ENCODE measurements at regions not wholly inside any gene's neighbourhood (a gene's known extent, or its start where the extent isn't known, plus 50 kb on each side); places are given as distances from the start of the nearest gene placed in this dataset.

- Histone ChIP-seq H3K27me3 (replicated peaks in 2 of 5; ENCODE audit: control insufficient read depth in 4 of 5, insufficient read depth in 5 of 5, low read length in 4 of 5) (no peaks in the 10 kb centered on the region), H3K36me3 (ENCODE audit: control insufficient read depth in 4 of 4, insufficient read depth in 4 of 4, low read length in 3 of 4) (no peaks in the 10 kb centered on the region), H3K9me3 (ENCODE audit: control extremely low read depth in 1 of 5, control insufficient read depth in 4 of 5, insufficient read depth in 2 of 5, low read depth in 1 of 5, low read length in 4 of 5) (no peaks in the 10 kb centered on the region), H3K4me1 (ENCODE audit: control extremely low read depth in 1 of 4, control insufficient read depth in 4 of 4, insufficient read depth in 4 of 4, low read length in 3 of 4) (no peaks in the 10 kb centered on the region), H3K4me3 (ENCODE audit: control insufficient read depth in 1 of 7, extremely low read depth in 1 of 7, insufficient read depth in 4 of 7, low read depth in 2 of 7, low read length in 6 of 7) (no peak overlapping the region), H3K27ac (ENCODE audit: insufficient read depth in 1 of 2, low read depth in 1 of 2, low read length in 2 of 2, poor library complexity in 1 of 2, severe bottlenecking in 2 of 2) (no peak overlapping the region)
- 100% methylated on average over 2 of the region's 2 CpGs for WGBS (ENCODE audit: insufficient coverage)
- DNase-seq: no peak
- POLR2A ChIA-PET: no interaction called here
- CTCF ChIA-PET: interaction anchor here (0.6 kb wide), 1 partner anchor 405 kb away, joined by 3 read pairs; no protein-coding TSS in a partner anchor
Measured at GRCh38 chr18:44246001-44246400, 434.7 kb upstream of the SETBP1 start.

GRCh38 chr18:44258086-44258485, 422.6 kb upstream of the SETBP1 start:
- DNase-seq: no peak
- POLR2A ChIA-PET: no interaction called here
- no peak overlapping the region for H3K4me3 ChIP-seq (ENCODE audit: control insufficient read depth in 1 of 7, extremely low read depth in 1 of 7, insufficient read depth in 4 of 7, low read depth in 2 of 7, low read length in 6 of 7)
- no peaks in the 10 kb centered on the region for H3K36me3 ChIP-seq (ENCODE audit: control insufficient read depth in 4 of 4, insufficient read depth in 4 of 4, low read length in 3 of 4)
- H3K27me3 ChIP-seq (replicated peaks in 2 of 5; ENCODE audit: control insufficient read depth in 4 of 5, insufficient read depth in 5 of 5, low read length in 4 of 5): no peaks in the 10 kb centered on the region
- no peaks in the 10 kb centered on the region for H3K4me1 ChIP-seq (ENCODE audit: control extremely low read depth in 1 of 4, control insufficient read depth in 4 of 4, insufficient read depth in 4 of 4, low read length in 3 of 4)
- peaks cover 0 to 8% (median 4%) of the 10 kb centered on the region in 5 experiments for H3K9me3 ChIP-seq (ENCODE audit: control extremely low read depth in 1 of 5, control insufficient read depth in 4 of 5, insufficient read depth in 2 of 5, low read depth in 1 of 5, low read length in 4 of 5)
- CTCF ChIA-PET: no interaction called here
- no peak overlapping the region for H3K27ac ChIP-seq (ENCODE audit: insufficient read depth in 1 of 2, low read depth in 1 of 2, low read length in 2 of 2, poor library complexity in 1 of 2, severe bottlenecking in 2 of 2)

GRCh38 chr18:44258576-44258975, 422.1 kb upstream of the SETBP1 start:
- DNase-seq: no peak
- Histone ChIP-seq H3K27ac (ENCODE audit: insufficient read depth in 1 of 2, low read depth in 1 of 2, low read length in 2 of 2, poor library complexity in 1 of 2, severe bottlenecking in 2 of 2) (no peak overlapping the region), H3K4me1 (ENCODE audit: control extremely low read depth in 1 of 4, control insufficient read depth in 4 of 4, insufficient read depth in 4 of 4, low read length in 3 of 4) (no peaks in the 10 kb centered on the region), H3K36me3 (ENCODE audit: control insufficient read depth in 4 of 4, insufficient read depth in 4 of 4, low read length in 3 of 4) (no peaks in the 10 kb centered on the region), H3K27me3 (replicated peaks in 2 of 5; ENCODE audit: control insufficient read depth in 4 of 5, insufficient read depth in 5 of 5, low read length in 4 of 5) (no peaks in the 10 kb centered on the region), H3K4me3 (ENCODE audit: control insufficient read depth in 1 of 7, extremely low read depth in 1 of 7, insufficient read depth in 4 of 7, low read depth in 2 of 7, low read length in 6 of 7) (no peak overlapping the region), H3K9me3 (ENCODE audit: control extremely low read depth in 1 of 5, control insufficient read depth in 4 of 5, insufficient read depth in 2 of 5, low read depth in 1 of 5, low read length in 4 of 5) (peaks cover 1 to 12% (median 5%) of the 10 kb centered on the region in 5 experiments)
- ChIA-PET POLR2A (no interaction called here), CTCF (no interaction called here)

GRCh38 chr18:44259610-44260009, 421.1 kb upstream of the SETBP1 start:
- Histone ChIP-seq H3K27ac (ENCODE audit: insufficient read depth in 1 of 2, low read depth in 1 of 2, low read length in 2 of 2, poor library complexity in 1 of 2, severe bottlenecking in 2 of 2) (no peak overlapping the region), H3K4me3 (ENCODE audit: control insufficient read depth in 1 of 7, extremely low read depth in 1 of 7, insufficient read depth in 4 of 7, low read depth in 2 of 7, low read length in 6 of 7) (no peak overlapping the region), H3K9me3 (ENCODE audit: control extremely low read depth in 1 of 5, control insufficient read depth in 4 of 5, insufficient read depth in 2 of 5, low read depth in 1 of 5, low read length in 4 of 5) (peaks cover 1 to 12% (median 5%) of the 10 kb centered on the region in 5 experiments), H3K27me3 (replicated peaks in 2 of 5; ENCODE audit: control insufficient read depth in 4 of 5, insufficient read depth in 5 of 5, low read length in 4 of 5) (no peaks in the 10 kb centered on the region), H3K36me3 (ENCODE audit: control insufficient read depth in 4 of 4, insufficient read depth in 4 of 4, low read length in 3 of 4) (no peaks in the 10 kb centered on the region), H3K4me1 (ENCODE audit: control extremely low read depth in 1 of 4, control insufficient read depth in 4 of 4, insufficient read depth in 4 of 4, low read length in 3 of 4) (no peaks in the 10 kb centered on the region)
- POLR2A ChIA-PET: no interaction called here
- WGBS (ENCODE audit: insufficient coverage): 100% methylated on average over 1 of the region's 3 CpGs
- CTCF ChIA-PET: no interaction called here
- DNase-seq: no peak

GRCh38 chr18:44265437-44265836, 415.3 kb upstream of the SETBP1 start:
- POLR2A ChIA-PET: no interaction called here
- H3K27ac ChIP-seq (ENCODE audit: insufficient read depth in 1 of 2, low read depth in 1 of 2, low read length in 2 of 2, poor library complexity in 1 of 2, severe bottlenecking in 2 of 2): no peak overlapping the region
- H3K4me1 ChIP-seq (ENCODE audit: control extremely low read depth in 1 of 4, control insufficient read depth in 4 of 4, insufficient read depth in 4 of 4, low read length in 3 of 4): no peaks in the 10 kb centered on the region
- CTCF ChIA-PET: no interaction called here
- no CpG with 5 or more reads among the region's 3 CpGs for WGBS (ENCODE audit: insufficient coverage)
- DNase-seq: no peak
- no peaks in the 10 kb centered on the region for H3K36me3 ChIP-seq (ENCODE audit: control insufficient read depth in 4 of 4, insufficient read depth in 4 of 4, low read length in 3 of 4)
- peaks cover 1 to 12% (median 4%) of the 10 kb centered on the region in 5 experiments for H3K9me3 ChIP-seq (ENCODE audit: control extremely low read depth in 1 of 5, control insufficient read depth in 4 of 5, insufficient read depth in 2 of 5, low read depth in 1 of 5, low read length in 4 of 5)
- H3K27me3 ChIP-seq (replicated peaks in 2 of 5; ENCODE audit: control insufficient read depth in 4 of 5, insufficient read depth in 5 of 5, low read length in 4 of 5): no peaks in the 10 kb centered on the region
- no peak overlapping the region for H3K4me3 ChIP-seq (ENCODE audit: control insufficient read depth in 1 of 7, extremely low read depth in 1 of 7, insufficient read depth in 4 of 7, low read depth in 2 of 7, low read length in 6 of 7)

GRCh38 chr18:44273298-44273697, 407.4 kb upstream of the SETBP1 start:
- no peak overlapping the region for H3K4me3 ChIP-seq (ENCODE audit: control insufficient read depth in 1 of 7, extremely low read depth in 1 of 7, insufficient read depth in 4 of 7, low read depth in 2 of 7, low read length in 6 of 7)
- no peak for DNase-seq
- H3K36me3 ChIP-seq (ENCODE audit: control insufficient read depth in 4 of 4, insufficient read depth in 4 of 4, low read length in 3 of 4): no peaks in the 10 kb centered on the region
- CTCF ChIA-PET: no interaction called here
- POLR2A ChIA-PET: no interaction called here
- H3K9me3 ChIP-seq (ENCODE audit: control extremely low read depth in 1 of 5, control insufficient read depth in 4 of 5, insufficient read depth in 2 of 5, low read depth in 1 of 5, low read length in 4 of 5): peaks cover 0 to 1% (median 0%) of the 10 kb centered on the region in 5 experiments
- no peaks in the 10 kb centered on the region for H3K4me1 ChIP-seq (ENCODE audit: control extremely low read depth in 1 of 4, control insufficient read depth in 4 of 4, insufficient read depth in 4 of 4, low read length in 3 of 4)
- WGBS (ENCODE audit: insufficient coverage): 100% methylated on average over 1 of the region's 1 CpG
- no peak overlapping the region for H3K27ac ChIP-seq (ENCODE audit: insufficient read depth in 1 of 2, low read depth in 1 of 2, low read length in 2 of 2, poor library complexity in 1 of 2, severe bottlenecking in 2 of 2)
- no peaks in the 10 kb centered on the region for H3K27me3 ChIP-seq (replicated peaks in 2 of 5; ENCODE audit: control insufficient read depth in 4 of 5, insufficient read depth in 5 of 5, low read length in 4 of 5)

- no peak overlapping the region for H3K27ac ChIP-seq (ENCODE audit: insufficient read depth in 1 of 2, low read depth in 1 of 2, low read length in 2 of 2, poor library complexity in 1 of 2, severe bottlenecking in 2 of 2)
- no CpG with 5 or more reads among the region's 2 CpGs for WGBS (ENCODE audit: insufficient coverage)
- H3K4me3 ChIP-seq (ENCODE audit: control insufficient read depth in 1 of 7, extremely low read depth in 1 of 7, insufficient read depth in 4 of 7, low read depth in 2 of 7, low read length in 6 of 7): no peak overlapping the region
- ChIA-PET POLR2A (no interaction called here), CTCF (no interaction called here)
- no peaks in the 10 kb centered on the region for H3K36me3 ChIP-seq (ENCODE audit: control insufficient read depth in 4 of 4, insufficient read depth in 4 of 4, low read length in 3 of 4)
- no peaks in the 10 kb centered on the region for H3K27me3 ChIP-seq (replicated peaks in 2 of 5; ENCODE audit: control insufficient read depth in 4 of 5, insufficient read depth in 5 of 5, low read length in 4 of 5)
- DNase-seq: no peak
- no peaks in the 10 kb centered on the region for H3K4me1 ChIP-seq (ENCODE audit: control extremely low read depth in 1 of 4, control insufficient read depth in 4 of 4, insufficient read depth in 4 of 4, low read length in 3 of 4)
- H3K9me3 ChIP-seq (ENCODE audit: control extremely low read depth in 1 of 5, control insufficient read depth in 4 of 5, insufficient read depth in 2 of 5, low read depth in 1 of 5, low read length in 4 of 5): no peaks in the 10 kb centered on the region
Measured at GRCh38 chr18:44280479-44280878, 400.2 kb upstream of the SETBP1 start.

GRCh38 chr18:44286049-44286448, 394.6 kb upstream of the SETBP1 start:
- DNase-seq: no peak
- no peak overlapping the region for H3K4me3 ChIP-seq (ENCODE audit: control insufficient read depth in 1 of 7, extremely low read depth in 1 of 7, insufficient read depth in 4 of 7, low read depth in 2 of 7, low read length in 6 of 7)
- H3K27ac ChIP-seq (ENCODE audit: insufficient read depth in 1 of 2, low read depth in 1 of 2, low read length in 2 of 2, poor library complexity in 1 of 2, severe bottlenecking in 2 of 2): no peak overlapping the region
- no peaks in the 10 kb centered on the region for H3K9me3 ChIP-seq (ENCODE audit: control extremely low read depth in 1 of 5, control insufficient read depth in 4 of 5, insufficient read depth in 2 of 5, low read depth in 1 of 5, low read length in 4 of 5)
- no peaks in the 10 kb centered on the region for H3K27me3 ChIP-seq (replicated peaks in 2 of 5; ENCODE audit: control insufficient read depth in 4 of 5, insufficient read depth in 5 of 5, low read length in 4 of 5)
- CTCF ChIA-PET: no interaction called here
- WGBS (ENCODE audit: insufficient coverage): no CpG with 5 or more reads among the region's 2 CpGs
- POLR2A ChIA-PET: no interaction called here
- H3K4me1 ChIP-seq (ENCODE audit: control extremely low read depth in 1 of 4, control insufficient read depth in 4 of 4, insufficient read depth in 4 of 4, low read length in 3 of 4): no peaks in the 10 kb centered on the region
- H3K36me3 ChIP-seq (ENCODE audit: control insufficient read depth in 4 of 4, insufficient read depth in 4 of 4, low read length in 3 of 4): no peaks in the 10 kb centered on the region
